CD4-positive, alpha-beta T cell treated with Interleukin-1 beta for 1 hour (primary cell): ENCODE measurements at regions not wholly inside any gene's neighbourhood (a gene's known extent, or its start where the extent isn't known, plus 50 kb on each side); places are given as distances from the start of the nearest gene placed in this dataset.
"Not testable (repeated sequence)": the region's sequence is repeated elsewhere in the genome, so short reads cannot be mapped to it uniquely, and the experiment has no call there.

ENCODE experiments used
- DNase-seq, 2 donors: peaks; one replicate each; pipeline ENCODE4 v3.0.0-alpha.2; 2020 to 2022

DNA sequence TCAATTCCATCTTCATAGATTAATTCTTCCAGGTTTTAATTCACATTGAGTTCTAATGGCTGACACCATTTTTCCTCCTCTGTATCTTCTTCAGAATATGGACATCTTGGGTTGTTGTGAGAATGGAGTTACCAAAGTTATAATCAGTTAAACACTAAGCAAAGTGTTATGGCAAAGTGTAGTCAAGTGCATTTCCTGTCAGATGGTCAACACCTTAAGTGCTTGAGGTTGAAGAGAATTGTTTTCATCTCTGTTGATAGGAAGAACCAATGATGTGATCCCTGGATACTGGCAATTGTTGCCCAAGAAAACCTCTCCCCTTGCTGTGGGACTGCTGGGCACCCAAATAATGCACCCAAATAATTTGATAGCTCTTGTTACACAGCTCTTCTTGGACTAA lies 102.6 kb upstream of the SATB1 start:
- DNase-seq = no peak

DNA sequence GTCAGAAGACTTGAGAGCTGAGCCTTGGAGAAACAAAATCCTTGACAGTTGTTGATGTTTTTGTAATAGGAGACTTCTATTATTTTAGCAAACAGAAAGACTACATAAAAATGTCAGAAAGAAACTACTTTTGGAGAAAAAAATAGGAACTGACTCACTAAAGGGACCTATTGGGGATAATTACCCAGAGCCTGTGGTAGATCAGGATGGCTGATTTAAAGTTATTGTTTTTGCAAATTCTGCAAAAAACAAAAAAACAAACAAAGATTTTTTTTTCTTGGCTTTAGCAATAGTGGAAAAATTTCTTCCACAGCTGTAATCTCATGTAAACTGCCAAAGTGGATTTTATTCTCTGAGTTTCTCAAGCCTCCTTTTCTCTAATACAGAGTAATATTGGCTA lies 101.5 kb upstream of the SATB1 start:
- DNase-seq = no peak

DNA sequence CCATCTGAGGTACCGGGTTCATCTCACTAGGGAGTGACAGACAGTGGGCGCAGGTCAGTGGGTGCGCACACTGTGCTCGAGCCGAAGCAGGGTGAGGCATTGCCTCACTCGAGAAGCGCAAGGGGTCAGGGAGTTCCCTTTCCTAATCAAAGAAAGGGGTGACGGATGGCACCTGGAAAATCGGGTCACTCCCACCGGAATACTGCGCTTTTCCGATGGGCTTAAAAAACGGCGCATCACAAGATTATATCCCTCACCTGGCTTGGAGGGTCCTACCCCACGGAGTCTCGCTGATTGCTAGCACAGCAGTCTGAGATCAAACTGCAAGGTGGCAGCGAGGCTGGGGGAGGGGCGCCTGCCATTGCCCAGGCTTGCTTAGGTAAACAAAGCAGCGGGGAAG lies 91.0 kb upstream of the SATB1 start:
- not testable (repeated sequence) for DNase-seq

DNA sequence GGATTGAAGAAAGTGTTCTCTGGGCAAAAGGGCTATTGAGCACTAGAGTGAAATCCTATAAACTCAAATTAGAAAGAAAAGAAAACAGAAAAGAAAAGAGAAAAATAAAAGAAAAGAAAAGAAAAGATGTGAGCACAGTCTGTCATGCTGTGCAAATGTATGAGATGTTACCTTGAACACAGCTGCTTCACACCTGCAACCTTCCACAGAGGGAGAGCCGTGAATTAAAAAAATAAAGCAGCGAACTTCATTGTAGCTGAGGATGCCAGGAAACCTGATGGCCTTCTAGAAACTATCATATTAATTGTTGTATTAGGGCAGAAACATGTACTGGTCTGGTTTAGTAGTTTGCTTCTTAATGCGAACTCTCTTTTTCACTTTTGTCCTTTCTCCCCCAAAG lies 88.0 kb upstream of the SATB1 start:
- no peak for DNase-seq

DNA sequence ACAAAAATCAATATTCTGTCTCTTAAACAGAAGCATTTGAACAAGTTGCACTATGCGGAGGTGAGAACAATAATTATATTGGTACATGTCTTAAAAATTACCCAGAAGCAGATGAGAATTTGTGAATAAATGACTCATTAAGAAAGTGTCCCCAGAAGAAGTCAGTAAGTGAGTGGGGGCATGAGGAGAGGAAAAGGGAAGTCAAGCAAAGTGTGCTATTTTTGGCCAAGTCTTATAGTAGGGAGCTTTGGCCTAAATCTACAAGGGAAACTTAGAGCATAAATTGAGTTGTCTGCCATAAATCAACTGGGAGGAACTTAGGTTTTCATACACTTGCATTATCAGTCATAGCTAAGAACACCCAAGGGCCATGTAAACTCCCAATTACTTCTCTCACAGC lies 86.9 kb upstream of the SATB1 start:
- DNase-seq = no peak

DNA sequence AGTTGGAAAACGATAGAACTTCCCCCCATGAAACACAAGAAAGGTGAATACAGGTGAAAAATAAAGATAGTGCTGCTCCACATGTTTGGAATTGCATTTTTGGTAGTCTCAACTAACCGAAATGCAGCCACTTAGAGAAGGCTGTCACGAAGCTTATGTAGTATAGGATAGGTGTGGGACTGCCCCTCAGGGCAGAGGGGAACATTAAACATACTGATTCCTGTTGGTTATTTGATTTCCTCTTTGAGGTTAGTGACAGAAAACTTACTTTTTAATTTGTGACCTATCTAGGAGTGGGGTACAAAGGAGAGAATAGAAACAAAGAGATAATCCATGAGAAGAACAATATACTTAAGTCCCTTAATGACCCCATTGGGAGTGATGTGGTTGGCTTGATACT lies 85.8 kb upstream of the SATB1 start:
- no peak for DNase-seq

GRCh38 chr3:18507333-18507732 lies 82.2 kb upstream of the SATB1 start:
- DNase-seq = peak in 1 of 2 donors; percentile 1

DNA sequence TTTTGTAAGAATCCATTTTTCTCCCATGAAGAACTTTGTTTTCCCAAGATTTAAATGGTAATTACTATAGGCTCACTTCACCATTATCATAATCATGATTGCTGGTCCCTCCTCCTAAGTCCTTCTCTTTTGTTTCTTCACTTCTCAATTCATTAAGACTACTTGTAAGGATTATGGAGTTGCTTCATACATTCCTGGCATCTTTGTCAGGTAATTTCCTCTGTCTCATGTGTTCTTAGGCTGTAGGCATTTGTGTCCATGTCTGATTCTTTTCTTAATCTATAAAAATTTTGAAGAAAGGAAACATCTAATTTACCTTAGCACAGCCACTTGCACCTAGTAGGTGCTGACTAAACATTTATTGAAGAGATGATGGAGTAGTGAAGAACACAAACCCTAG lies 79.9 kb upstream of the SATB1 start:
- no peak for DNase-seq

GRCh38 chr3:18501679-18502343 lies 76.7 kb upstream of the SATB1 start:
- no peak for DNase-seq

DNA sequence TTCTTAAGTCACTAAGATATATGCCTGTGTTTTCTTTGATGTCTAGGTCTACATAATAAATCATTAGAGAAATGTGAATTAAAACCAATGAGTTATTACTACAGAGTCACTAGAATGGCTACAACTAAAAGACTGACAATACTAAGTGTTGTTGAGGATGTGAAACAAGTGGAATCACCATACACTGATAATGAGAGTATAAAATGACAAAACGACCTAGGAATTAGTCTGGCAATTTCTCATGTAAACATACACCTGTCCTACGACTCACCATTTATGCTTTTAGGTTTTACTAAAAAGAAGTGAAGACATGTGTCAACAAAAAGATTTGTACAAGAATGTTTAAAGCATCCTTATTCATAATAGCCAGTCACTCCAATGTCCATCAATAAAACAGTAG lies 75.2 kb upstream of the SATB1 start:
- DNase-seq = no peak

GRCh38 chr3:18499301-18499700 lies 74.2 kb upstream of the SATB1 start:
- DNase-seq = peak; percentile 31 to 57

- DNase-seq = no peak
These were observed 69.1 kb upstream of the SATB1 start for GRCh38 chr3:18494251-18494650.

- peak; percentile 25 for DNase-seq
These were observed 64.8 kb upstream of the SATB1 start for GRCh38 chr3:18489939-18490338.

DNA sequence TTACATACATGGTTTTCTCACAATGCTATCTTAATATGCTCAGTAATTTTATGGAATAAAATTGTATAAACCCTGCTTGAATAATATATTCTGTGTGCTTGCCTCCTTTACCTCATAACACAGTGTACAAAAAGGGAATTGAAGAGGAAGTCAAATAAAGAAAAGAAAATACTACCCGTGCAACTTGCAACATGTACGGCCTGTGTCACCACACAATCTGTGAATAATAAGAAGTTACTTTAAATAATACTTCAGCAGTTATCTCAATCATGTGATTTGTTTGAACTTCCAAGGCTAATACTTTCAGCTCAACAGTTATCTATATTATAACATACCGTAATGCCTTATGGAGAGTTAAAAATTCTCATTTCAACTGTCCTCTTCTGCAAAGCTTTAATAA lies 58.1 kb upstream of the SATB1 start:
- no peak for DNase-seq

- DNase-seq = no peak
These were observed 56.9 kb upstream of the SATB1 start for GRCh38 chr3:18481946-18482548.

DNA sequence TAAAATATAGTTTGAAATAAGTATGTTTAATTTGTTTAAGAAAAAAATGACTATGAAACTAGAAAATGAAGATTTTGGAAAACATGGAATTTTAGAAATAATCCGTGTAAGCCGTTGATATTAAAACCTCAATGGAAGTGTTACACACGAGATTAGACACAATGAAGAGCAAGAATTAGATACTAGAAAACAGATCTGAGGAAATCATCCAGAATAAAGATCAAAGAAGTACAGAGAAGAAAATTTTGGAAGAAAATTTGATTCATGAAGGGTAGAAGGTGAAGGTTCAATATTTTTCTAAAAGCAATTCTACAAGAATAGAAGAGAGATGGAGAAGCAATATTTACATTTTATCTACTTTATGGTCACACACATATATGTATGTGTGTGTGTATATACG lies 52.5 kb upstream of the SATB1 start:
- no peak for DNase-seq
